Testis (tissue), 2 donors: ENCODE measurements at regions not wholly inside any gene's neighbourhood (a gene's known extent, or its start where the extent isn't known, plus 50 kb on each side); places are given as distances from the start of the nearest gene placed in this dataset.

Experiments used
- DNase-seq: peaks from one replicate; pipeline ENCODE4 v3.0.0-alpha.2; 2019
- H3K27ac ChIP-seq, 2 donors: fragments of 200-600 bp; sonication (generic); one replicate each; pipeline ENCODE4 v1.5.1; 2019
- H3K27me3 ChIP-seq: fragments of 200-600 bp; sonication (generic); one replicate; pipeline ENCODE4 v1.5.1; 2019
- H3K36me3 ChIP-seq: fragments of 200-600 bp; sonication (generic); one replicate; pipeline ENCODE4 v1.5.1; 2017; ENCODE audit warnings: low read depth; ENCODE audit errors: missing control alignments
- H3K4me1 ChIP-seq: fragments of 200-600 bp; sonication (generic); one replicate; pipeline ENCODE4 v1.5.1; 2019
- H3K4me3 ChIP-seq, 2 donors: fragments of 200-600 bp; sonication (generic); one replicate each; pipeline ENCODE4 v1.5.1; 2017 to 2019
- H3K9me3 ChIP-seq: fragments of 200-600 bp; sonication (generic); one replicate; pipeline ENCODE4 v1.5.1; 2017
- CTCF ChIP-seq, 3 experiments: fragments of 450-650 bp in 2 of 3; fragments of 200-600 bp in 1 of 3; sonication (generic) in 1 of 3; IDR thresholded peaks; one replicate each; pipeline ENCODE4 v1.5.1; 2016 to 2019; ENCODE audit warnings: antibody characterized with exemption in 3 of 3, mild to moderate bottlenecking in 2 of 3, moderate library complexity in 1 of 3
- POLR2A ChIP-seq: fragments of 450-650 bp; IDR thresholded peaks from one replicate; pipeline ENCODE4 v1.6.1; 2017; ENCODE audit warnings: antibody characterized with exemption, mild to moderate bottlenecking, moderate library complexity
- WGBS, 2 donors: methylation state at CpG; one replicate each; pipeline ENCODE4 v1.1.5; 2018; 5-methylcytosine and 5-hydroxymethylcytosine counted together
- intact Hi-C: fragments of 100-400 bp; cut with DNase I; formaldehyde crosslinking; loops from one replicate; pipeline ENCODE4 v1.15.1; 2023; ENCODE audit warnings: low total_unique reads

- Histone ChIP-seq H3K36me3 (no peaks in the 10 kb centered on the region), H3K9me3 (no peaks in the 10 kb centered on the region), H3K27me3 (no peaks in the 10 kb centered on the region), H3K4me3 (no peak overlapping the region), H3K27ac (no peak overlapping the region), H3K4me1 (no peaks in the 10 kb centered on the region)
- TF ChIP-seq CTCF (IDR thresholded peaks at IDR 0.05) (no peak), POLR2A (no peak)
- DNase-seq, result no peak
- intact Hi-C loops, result no loop called here
- 47 to 69% methylated on average over 4 of the region's 4 CpGs for WGBS, 2 donors
Observed at GRCh38 chr20:40080041-40080652, 608.9 kb downstream of the MAFB start.

GRCh38 chr20:40073535-40074111 is 615.4 kb downstream of the MAFB start:
- Histone ChIP-seq H3K27ac (no peak overlapping the region), H3K9me3 (no peaks in the 10 kb centered on the region), H3K4me3 (no peak overlapping the region), H3K27me3 (no peaks in the 10 kb centered on the region), H3K4me1 (no peaks in the 10 kb centered on the region), H3K36me3 (no peaks in the 10 kb centered on the region)
- no peak for DNase-seq
- 56 to 57% methylated on average over 4 of the region's 4 CpGs for WGBS, 2 donors
- intact Hi-C loops, result no loop called here
- no peak for TF ChIP-seq CTCF (IDR thresholded peaks at IDR 0.05)
- TF ChIP-seq POLR2A, result no peak

- intact Hi-C loops, result no loop called here
- H3K4me1 ChIP-seq, result no peaks in the 10 kb centered on the region
- no peak overlapping the region for H3K4me3 ChIP-seq
- no peaks in the 10 kb centered on the region for H3K27me3 ChIP-seq
- H3K27ac ChIP-seq, result no peak overlapping the region
- no peaks in the 10 kb centered on the region for H3K9me3 ChIP-seq
- 91 to 93% methylated on average over 2 of the region's 2 CpGs for WGBS, 2 donors
- DNase-seq, result no peak
- H3K36me3 ChIP-seq, result no peaks in the 10 kb centered on the region
- no peak for TF ChIP-seq CTCF (IDR thresholded peaks at IDR 0.05)
- no peak for TF ChIP-seq POLR2A
Observed at GRCh38 chr20:40072907-40073306, 616.1 kb downstream of the MAFB start.

- Histone ChIP-seq H3K27ac (no peak overlapping the region), H3K27me3 (no peaks in the 10 kb centered on the region), H3K9me3 (no peaks in the 10 kb centered on the region), H3K36me3 (no peaks in the 10 kb centered on the region), H3K4me3 (no peak overlapping the region), H3K4me1 (no peaks in the 10 kb centered on the region)
- intact Hi-C loops, result no loop called here
- WGBS, 2 donors, result 64% methylated on average over 1 of the region's 1 CpG
- DNase-seq, result no peak
- TF ChIP-seq CTCF (IDR thresholded peaks at IDR 0.05), result no peak
- no peak for TF ChIP-seq POLR2A
Observed at GRCh38 chr20:40056171-40056570, 632.9 kb downstream of the MAFB start.

- Histone ChIP-seq H3K36me3 (no peaks in the 10 kb centered on the region), H3K27me3 (no peaks in the 10 kb centered on the region), H3K27ac (no peak overlapping the region), H3K4me1 (no peaks in the 10 kb centered on the region), H3K4me3 (no peak overlapping the region), H3K9me3 (no peaks in the 10 kb centered on the region)
- intact Hi-C loops, result no loop called here
- no peak for DNase-seq
- TF ChIP-seq POLR2A (no peak), CTCF (IDR thresholded peaks at IDR 0.05) (no peak)
Observed at GRCh38 chr20:40055711-40056110, 633.3 kb downstream of the MAFB start.
